GM12878 (cell line): ENCODE measurements at regions not wholly inside any gene's neighbourhood (a gene's known extent, or its start where the extent isn't known, plus 50 kb on each side); places are given as distances from the start of the nearest gene placed in this dataset.

Source experiments
- ATAC-seq: fragments of 200-7000 bp; cut with Tn5 transposase; 3 replicates; pipeline ENCODE4 v1.9.1; 2020; ENCODE audit warnings: mild to moderate bottlenecking, moderate library complexity
- BruUV-seq: library from RNA; stranded (reverse); fragments of 400-500 nt; replicated peaks from 2 replicates; lab custom pipeline; 2021; lab: Mats Ljungman, UMichigan
- CTCF ChIA-PET: fragments of 300-600 bp; sonication (Branson Sonifier 250); formaldehyde crosslinking; extraction: SDS; loops from one replicate; lab custom pipeline; 2021; ENCODE audit warnings: inconsistent platforms; lab: Yijun Ruan, JAX
- POLR2A ChIA-PET: fragments of 350-600 bp; formaldehyde crosslinking; extraction: SDS; loops from one replicate; lab custom pipeline; 2021; ENCODE audit warnings: inconsistent platforms; lab: Charles Lee
- RAD21 ChIA-PET: fragments of 300-600 bp; sonication (Branson Sonifier 250); formaldehyde crosslinking; loops from one replicate; lab custom pipeline; 2023; ENCODE audit warnings: antibody characterized with exemption; ENCODE audit not compliant: unreplicated experiment; lab: Charles Lee
- SMC1A ChIA-PET: fragments of 300-600 bp; sonication (Branson Sonifier 250); formaldehyde crosslinking; loops from one replicate; lab custom pipeline; 2023; ENCODE audit not compliant: unreplicated experiment, uncharacterized antibody; lab: Charles Lee
- DNase-seq: peaks from one replicate; pipeline ENCODE4 v3.0.0-alpha.2; 2011; ENCODE audit warnings: low read depth, low spot score
- FAIRE-seq: peaks from 3 replicates; lab custom pipeline; 2011; peaks lifted over from hg19 to GRCh38; lab: Jason Lieb, UNC
- H2AFZ ChIP-seq: 2 replicates; pipeline ENCODE4 v1.6.0; 2011; ENCODE audit warnings: low read depth, low read length, control low read depth; ENCODE audit not compliant: control insufficient read depth
- H3K27ac ChIP-seq: 2 replicates; pipeline ENCODE4 v1.5.1; 2011; ENCODE audit warnings: control low read depth; ENCODE audit not compliant: control insufficient read depth, insufficient read depth
- H3K27me3 ChIP-seq, 2 experiments: replicated peaks in 1 of 2; 2 replicates each; pipeline versions ENCODE4 v1.6.0 to v1.6.1; 2011; ENCODE audit warnings: low read length in 1 of 2; ENCODE audit not compliant: control insufficient read depth in 2 of 2, insufficient read depth in 2 of 2
- H3K36me3 ChIP-seq, 2 experiments: 2 replicates each; pipeline ENCODE4 v1.5.1; 2011; ENCODE audit warnings: low read length in 1 of 2; ENCODE audit not compliant: control insufficient read depth in 2 of 2, insufficient read depth in 2 of 2
- H3K4me1 ChIP-seq: 2 replicates; pipeline ENCODE4 v1.6.1; 2011; ENCODE audit warnings: mild to moderate bottlenecking, low read length, moderate library complexity, mixed read lengths; ENCODE audit not compliant: control insufficient read depth, insufficient read depth
- H3K4me2 ChIP-seq: 2 replicates; pipeline ENCODE4 v1.6.0; 2011; ENCODE audit warnings: control low read depth; ENCODE audit not compliant: control insufficient read depth, insufficient read depth
- H3K4me3 ChIP-seq: fragments of 200-600 bp; sonication (generic); 2 replicates; pipeline ENCODE4 v1.5.1; 2016
- H3K79me2 ChIP-seq: 2 replicates; pipeline ENCODE4 v1.6.0; 2011; ENCODE audit warnings: low read length; ENCODE audit not compliant: control insufficient read depth, insufficient read depth
- H3K9ac ChIP-seq: 2 replicates; pipeline ENCODE4 v1.8.0; 2011; ENCODE audit warnings: low read length, control low read depth, mixed read lengths; ENCODE audit not compliant: control insufficient read depth, insufficient read depth
- H3K9me3 ChIP-seq: replicated peaks from 3 replicates; pipeline ENCODE4 v1.5.1; 2011; ENCODE audit warnings: mild to moderate bottlenecking, low read length; ENCODE audit not compliant: control insufficient read depth, insufficient read depth
- H4K20me1 ChIP-seq: 2 replicates; pipeline ENCODE4 v1.6.0; 2011; ENCODE audit not compliant: control insufficient read depth, insufficient read depth
- RAD21 ChIP-seq: IDR thresholded peaks from 2 replicates; pipeline ENCODE4 v1.6.1; 2011; ENCODE audit warnings: mild to moderate bottlenecking, low read depth, low read length, moderate library complexity; ENCODE audit not compliant: insufficient read depth
- RELA ChIP-seq: fragments of 450-650 bp; IDR thresholded peaks from 2 replicates; pipeline ENCODE4 v1.8.0; 2014; ENCODE audit warnings: borderline replicate concordance; ENCODE audit not compliant: partially characterized antibody
- TCF3 ChIP-seq: IDR thresholded peaks from 2 replicates; pipeline ENCODE4 v1.6.1; 2012; ENCODE audit warnings: low read depth, mild to moderate bottlenecking, low read length, borderline replicate concordance; ENCODE audit not compliant: insufficient read depth
- WGBS: methylation state at CpG from one replicate; pipeline ENCODE4 v1.1.6; 2016; ENCODE audit warnings: low lambda C conversion rate; ENCODE audit not compliant: insufficient replicate concordance, insufficient coverage; ENCODE audit errors: missing lambda C conversion rate; 5-methylcytosine and 5-hydroxymethylcytosine counted together
- in situ Hi-C: fragments of 300-500 bp; cut with MboI; formaldehyde crosslinking; loops from 9 replicates; pipeline ENCODE4 v1.14.3; 2018; ENCODE audit warnings: mixed read lengths
- intact Hi-C: fragments of 100-400 bp; cut with micrococcal nuclease; formaldehyde crosslinking; loops from one replicate; pipeline ENCODE4 v1.14.2; 2022; ENCODE audit not compliant: unreplicated experiment
- TF ChIP-seq, protein P1 (sequence below): fragments of 150-350 bp; IDR thresholded peaks from 2 replicates; pipeline ENCODE4 v1.6.1; 2016; ENCODE audit warnings: low read depth, low read length
- TF ChIP-seq, protein P2 (sequence below): fragments of 450-650 bp; IDR thresholded peaks from 2 replicates; pipeline ENCODE4 v1.6.1; 2016; ENCODE audit warnings: mild to moderate bottlenecking
- TF ChIP-seq, protein P3 (sequence below): IDR thresholded peaks from 2 replicates; pipeline ENCODE4 v1.6.1; 2012; ENCODE audit warnings: low read depth, low read length, improper control_type of control experiment
- TF ChIP-seq, protein P4 (sequence below): IDR thresholded peaks from 2 replicates; pipeline ENCODE4 v1.6.1; 2011; ENCODE audit warnings: low read depth, low read length, improper control_type of control experiment, borderline replicate concordance
- TF ChIP-seq, protein P5 (sequence below): fragments of 450-650 bp; IDR thresholded peaks from 2 replicates; pipeline ENCODE4 v1.6.1; 2017; ENCODE audit warnings: mild to moderate bottlenecking, low read depth, inconsistent platforms; ENCODE audit not compliant: poor library complexity, severe bottlenecking

DNA sequence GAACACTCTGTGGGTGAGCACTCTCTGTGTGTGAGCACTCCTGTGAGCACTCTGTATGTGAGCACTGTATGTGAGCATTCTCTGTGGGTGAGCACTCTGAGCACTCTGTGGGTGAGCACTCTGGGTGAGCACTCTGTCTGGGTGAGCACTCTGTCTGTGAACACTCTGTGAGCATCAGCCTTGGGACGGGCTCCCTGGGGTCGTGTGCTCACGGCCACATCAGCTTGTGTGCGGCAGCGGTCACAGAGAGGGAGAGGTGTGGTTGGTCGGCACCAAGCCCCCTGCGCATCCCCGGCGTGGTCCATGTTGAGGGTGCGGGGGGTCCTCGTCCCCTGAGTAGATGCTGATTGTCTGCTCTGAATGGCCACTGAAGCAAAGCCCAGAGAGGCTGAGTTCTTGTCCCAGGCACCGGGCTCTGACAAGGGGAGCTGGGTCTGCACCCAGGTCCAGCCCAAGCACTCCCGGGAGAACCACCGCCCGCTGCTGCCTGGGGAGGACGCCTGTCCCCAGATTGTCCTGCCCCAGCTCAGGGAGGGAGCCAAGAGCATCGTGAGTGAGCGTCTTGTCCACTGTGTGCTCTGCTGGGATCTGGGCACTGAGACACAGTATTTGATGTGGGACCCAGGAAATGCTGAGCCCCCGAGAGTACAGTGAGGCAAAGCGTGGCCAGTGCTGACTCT is 143.7 kb downstream of the DNAJB6 start (continued):
- TF ChIP-seq, protein P1, sequence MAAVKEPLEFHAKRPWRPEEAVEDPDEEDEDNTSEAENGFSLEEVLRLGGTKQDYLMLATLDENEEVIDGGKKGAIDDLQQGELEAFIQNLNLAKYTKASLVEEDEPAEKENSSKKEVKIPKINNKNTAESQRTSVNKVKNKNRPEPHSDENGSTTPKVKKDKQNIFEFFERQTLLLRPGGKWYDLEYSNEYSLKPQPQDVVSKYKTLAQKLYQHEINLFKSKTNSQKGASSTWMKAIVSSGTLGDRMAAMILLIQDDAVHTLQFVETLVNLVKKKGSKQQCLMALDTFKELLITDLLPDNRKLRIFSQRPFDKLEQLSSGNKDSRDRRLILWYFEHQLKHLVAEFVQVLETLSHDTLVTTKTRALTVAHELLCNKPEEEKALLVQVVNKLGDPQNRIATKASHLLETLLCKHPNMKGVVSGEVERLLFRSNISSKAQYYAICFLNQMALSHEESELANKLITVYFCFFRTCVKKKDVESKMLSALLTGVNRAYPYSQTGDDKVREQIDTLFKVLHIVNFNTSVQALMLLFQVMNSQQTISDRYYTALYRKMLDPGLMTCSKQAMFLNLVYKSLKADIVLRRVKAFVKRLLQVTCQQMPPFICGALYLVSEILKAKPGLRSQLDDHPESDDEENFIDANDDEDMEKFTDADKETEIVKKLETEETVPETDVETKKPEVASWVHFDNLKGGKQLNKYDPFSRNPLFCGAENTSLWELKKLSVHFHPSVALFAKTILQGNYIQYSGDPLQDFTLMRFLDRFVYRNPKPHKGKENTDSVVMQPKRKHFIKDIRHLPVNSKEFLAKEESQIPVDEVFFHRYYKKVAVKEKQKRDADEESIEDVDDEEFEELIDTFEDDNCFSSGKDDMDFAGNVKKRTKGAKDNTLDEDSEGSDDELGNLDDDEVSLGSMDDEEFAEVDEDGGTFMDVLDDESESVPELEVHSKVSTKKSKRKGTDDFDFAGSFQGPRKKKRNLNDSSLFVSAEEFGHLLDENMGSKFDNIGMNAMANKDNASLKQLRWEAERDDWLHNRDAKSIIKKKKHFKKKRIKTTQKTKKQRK = no peak

DNA sequence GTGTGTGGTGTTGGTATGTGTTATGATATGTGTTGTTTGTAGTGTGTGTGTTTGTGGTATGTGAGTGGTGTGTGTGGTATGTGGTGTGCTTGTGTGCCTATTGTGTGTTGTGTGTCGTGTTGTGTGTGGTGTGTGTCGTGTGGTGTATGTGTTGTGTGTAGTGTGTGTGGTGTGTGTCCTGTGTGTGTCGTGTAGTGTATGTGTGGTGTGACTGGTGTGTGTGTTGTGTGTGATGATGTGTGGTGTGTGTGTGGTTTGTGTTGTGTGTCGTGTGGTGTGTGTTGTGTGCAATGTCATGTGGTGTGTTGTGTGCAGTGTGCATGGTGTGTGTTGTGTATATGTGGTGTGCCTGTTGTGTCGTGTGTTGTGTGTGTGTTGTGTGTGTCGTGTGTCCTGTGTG is 144.6 kb downstream of the DNAJB6 start:
- H3K4me3 ChIP-seq = no peak overlapping the region
- H3K27me3 ChIP-seq = no peaks in the 10 kb centered on the region
- in situ Hi-C loops (no loop called here), intact Hi-C loops (no loop called here)
- H3K9me3 ChIP-seq = no peaks in the 10 kb centered on the region; the same call in 1 of the 3 replicates
- no peak for ATAC-seq
- no peak overlapping the region for H3K27ac ChIP-seq
- ChIA-PET SMC1A (no interaction called here), POLR2A (no interaction called here), RAD21 (no interaction called here), CTCF (no interaction called here)
- H4K20me1 ChIP-seq = no peaks in the 10 kb centered on the region
- H2AFZ ChIP-seq = no peak overlapping the region
- H3K4me2 ChIP-seq = no peak overlapping the region
- DNase-seq = no peak
- TF ChIP-seq, protein P2, sequence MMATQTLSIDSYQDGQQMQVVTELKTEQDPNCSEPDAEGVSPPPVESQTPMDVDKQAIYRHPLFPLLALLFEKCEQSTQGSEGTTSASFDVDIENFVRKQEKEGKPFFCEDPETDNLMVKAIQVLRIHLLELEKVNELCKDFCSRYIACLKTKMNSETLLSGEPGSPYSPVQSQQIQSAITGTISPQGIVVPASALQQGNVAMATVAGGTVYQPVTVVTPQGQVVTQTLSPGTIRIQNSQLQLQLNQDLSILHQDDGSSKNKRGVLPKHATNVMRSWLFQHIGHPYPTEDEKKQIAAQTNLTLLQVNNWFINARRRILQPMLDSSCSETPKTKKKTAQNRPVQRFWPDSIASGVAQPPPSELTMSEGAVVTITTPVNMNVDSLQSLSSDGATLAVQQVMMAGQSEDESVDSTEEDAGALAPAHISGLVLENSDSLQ = no peak
- TF ChIP-seq, protein P3, sequence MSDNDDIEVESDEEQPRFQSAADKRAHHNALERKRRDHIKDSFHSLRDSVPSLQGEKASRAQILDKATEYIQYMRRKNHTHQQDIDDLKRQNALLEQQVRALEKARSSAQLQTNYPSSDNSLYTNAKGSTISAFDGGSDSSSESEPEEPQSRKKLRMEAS = no peak
- TF ChIP-seq RELA (no peak), TCF3 (no peak), RAD21 (no peak)
- TF ChIP-seq, protein P4, sequence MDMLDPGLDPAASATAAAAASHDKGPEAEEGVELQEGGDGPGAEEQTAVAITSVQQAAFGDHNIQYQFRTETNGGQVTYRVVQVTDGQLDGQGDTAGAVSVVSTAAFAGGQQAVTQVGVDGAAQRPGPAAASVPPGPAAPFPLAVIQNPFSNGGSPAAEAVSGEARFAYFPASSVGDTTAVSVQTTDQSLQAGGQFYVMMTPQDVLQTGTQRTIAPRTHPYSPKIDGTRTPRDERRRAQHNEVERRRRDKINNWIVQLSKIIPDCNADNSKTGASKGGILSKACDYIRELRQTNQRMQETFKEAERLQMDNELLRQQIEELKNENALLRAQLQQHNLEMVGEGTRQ = no peak
- TF ChIP-seq, protein P5, sequence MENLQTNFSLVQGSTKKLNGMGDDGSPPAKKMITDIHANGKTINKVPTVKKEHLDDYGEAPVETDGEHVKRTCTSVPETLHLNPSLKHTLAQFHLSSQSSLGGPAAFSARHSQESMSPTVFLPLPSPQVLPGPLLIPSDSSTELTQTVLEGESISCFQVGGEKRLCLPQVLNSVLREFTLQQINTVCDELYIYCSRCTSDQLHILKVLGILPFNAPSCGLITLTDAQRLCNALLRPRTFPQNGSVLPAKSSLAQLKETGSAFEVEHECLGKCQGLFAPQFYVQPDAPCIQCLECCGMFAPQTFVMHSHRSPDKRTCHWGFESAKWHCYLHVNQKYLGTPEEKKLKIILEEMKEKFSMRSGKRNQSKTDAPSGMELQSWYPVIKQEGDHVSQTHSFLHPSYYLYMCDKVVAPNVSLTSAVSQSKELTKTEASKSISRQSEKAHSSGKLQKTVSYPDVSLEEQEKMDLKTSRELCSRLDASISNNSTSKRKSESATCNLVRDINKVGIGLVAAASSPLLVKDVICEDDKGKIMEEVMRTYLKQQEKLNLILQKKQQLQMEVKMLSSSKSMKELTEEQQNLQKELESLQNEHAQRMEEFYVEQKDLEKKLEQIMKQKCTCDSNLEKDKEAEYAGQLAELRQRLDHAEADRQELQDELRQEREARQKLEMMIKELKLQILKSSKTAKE = no peak
- no peaks in the 10 kb centered on the region for H3K79me2 ChIP-seq
- no peak for FAIRE-seq
- H3K4me1 ChIP-seq = 0 out of 2 replicates have a peak, but pooled peaks cover 4% of the 10 kb centered on the region
- no peaks in the 10 kb centered on the region for H3K36me3 ChIP-seq
- BruUV-seq = no TSS peak
- no peak overlapping the region for H3K9ac ChIP-seq
- 66% methylated on average over 5 of the region's 6 CpGs for WGBS
